ENCODE measurements at regions not wholly inside any gene's neighbourhood (a gene's known extent, or its start where the extent isn't known, plus 50 kb on each side); places are given as distances from the start of the nearest gene placed in this dataset.

- DNase-seq, result no peak
- no peak for TF ChIP-seq POLR2A (IDR thresholded peaks at IDR 0.05; ENCODE audit: low read length)
- TF ChIP-seq GATA1 (IDR thresholded peaks at IDR 0.05; ENCODE audit: low read depth, low read length), result no peak
These were observed 76.9 kb upstream of the CADM1 start for GRCh38 chr11:115580927-115581680.

- TF ChIP-seq GATA1 (IDR thresholded peaks at IDR 0.05; ENCODE audit: low read depth, low read length) (no peak), POLR2A (IDR thresholded peaks at IDR 0.05; ENCODE audit: low read length) (no peak)
- no peak for DNase-seq
These were observed 76.2 kb upstream of the CADM1 start for GRCh38 chr11:115580416-115580815.

GRCh38 chr11:115579181-115579825 is 75.1 kb upstream of the CADM1 start:
- DNase-seq, result no peak
- TF ChIP-seq GATA1 (IDR thresholded peaks at IDR 0.05; ENCODE audit: low read depth, low read length) (no peak), POLR2A (IDR thresholded peaks at IDR 0.05; ENCODE audit: low read length) (no peak)

- DNase-seq, result no peak
- no peak for TF ChIP-seq GATA1 (IDR thresholded peaks at IDR 0.05; ENCODE audit: low read depth, low read length)
- no peak for TF ChIP-seq POLR2A (IDR thresholded peaks at IDR 0.05; ENCODE audit: low read length)
These were observed 74.1 kb upstream of the CADM1 start for GRCh38 chr11:115578275-115578674.

GRCh38 chr11:115577701-115578100 is 73.5 kb upstream of the CADM1 start:
- DNase-seq, result no peak

GRCh38 chr11:115576606-115577380 is 72.6 kb upstream of the CADM1 start:
- DNase-seq, result no peak
- TF ChIP-seq GATA1 (IDR thresholded peaks at IDR 0.05; ENCODE audit: low read depth, low read length) (no peak), POLR2A (IDR thresholded peaks at IDR 0.05; ENCODE audit: low read length) (no peak)

More at GRCh38 chr11:115577701-115578100, 73.5 kb upstream of the CADM1 start:
- no peak for TF ChIP-seq GATA1 (IDR thresholded peaks at IDR 0.05; ENCODE audit: low read depth, low read length)
- TF ChIP-seq POLR2A (IDR thresholded peaks at IDR 0.05; ENCODE audit: low read length), result no peak

- DNase-seq, result no peak
- no peak for TF ChIP-seq POLR2A (IDR thresholded peaks at IDR 0.05; ENCODE audit: low read length)
- no peak for TF ChIP-seq GATA1 (IDR thresholded peaks at IDR 0.05; ENCODE audit: low read depth, low read length)
These were observed 68.3 kb upstream of the CADM1 start for GRCh38 chr11:115572551-115572950.

- DNase-seq, result no peak
- TF ChIP-seq POLR2A (IDR thresholded peaks at IDR 0.05; ENCODE audit: low read length), result no peak
- no peak for TF ChIP-seq GATA1 (IDR thresholded peaks at IDR 0.05; ENCODE audit: low read depth, low read length)
These were observed 62.1 kb upstream of the CADM1 start for GRCh38 chr11:115566180-115566764.

GRCh38 chr11:115564851-115565250 is 60.6 kb upstream of the CADM1 start:
- TF ChIP-seq POLR2A (IDR thresholded peaks at IDR 0.05; ENCODE audit: low read length), result no peak
- no peak for TF ChIP-seq GATA1 (IDR thresholded peaks at IDR 0.05; ENCODE audit: low read depth, low read length)
- no peak for DNase-seq

GRCh38 chr11:115561116-115561515 is 56.9 kb upstream of the CADM1 start:
- TF ChIP-seq POLR2A (IDR thresholded peaks at IDR 0.05; ENCODE audit: low read length) (no peak), GATA1 (IDR thresholded peaks at IDR 0.05; ENCODE audit: low read depth, low read length) (no peak)
- DNase-seq, result no peak

- TF ChIP-seq GATA1 (IDR thresholded peaks at IDR 0.05; ENCODE audit: low read depth, low read length), result no peak
- no peak for TF ChIP-seq POLR2A (IDR thresholded peaks at IDR 0.05; ENCODE audit: low read length)
- no peak for DNase-seq
These were observed 54.4 kb upstream of the CADM1 start for GRCh38 chr11:115558635-115559034.

GRCh38 chr11:115557681-115558080 is 53.5 kb upstream of the CADM1 start:
- TF ChIP-seq GATA1 (IDR thresholded peaks at IDR 0.05; ENCODE audit: low read depth, low read length) (no peak), POLR2A (IDR thresholded peaks at IDR 0.05; ENCODE audit: low read length) (no peak)
- no peak for DNase-seq

- TF ChIP-seq GATA1 (IDR thresholded peaks at IDR 0.05; ENCODE audit: low read depth, low read length), result no peak
- TF ChIP-seq POLR2A (IDR thresholded peaks at IDR 0.05; ENCODE audit: low read length), result no peak
- no peak for DNase-seq
These were observed 52.8 kb upstream of the CADM1 start for GRCh38 chr11:115556984-115557383.

All from erythroblast (primary cell).